Gastrocnemius medialis (tissue), 4 donors: ENCODE measurements at regions not wholly inside any gene's neighbourhood (a gene's known extent, or its start where the extent isn't known, plus 50 kb on each side); places are given as distances from the start of the nearest gene placed in this dataset.

Source experiments
- POLR2A ChIP-seq, 2 donors: fragments of 450-650 bp; IDR thresholded peaks; one replicate each; pipeline ENCODE4 v1.6.1; 2017; ENCODE audit warnings: antibody characterized with exemption in 2 of 2, mild to moderate bottlenecking in 2 of 2, moderate library complexity in 2 of 2
- TF ChIP-seq, protein P1 (sequence below), 5 experiments: fragments of 450-650 bp in 3 of 5; fragments of 200-600 bp in 2 of 5; sonication (generic) in 2 of 5; IDR thresholded peaks in 4 of 5; conservative IDR thresholded peaks in 1 of 5; 1 replicate in 4 of 5; 2 replicates in 1 of 5; pipeline ENCODE4 v1.5.1; 2016 to 2019; ENCODE audit warnings: antibody characterized with exemption in 5 of 5, mild to moderate bottlenecking in 3 of 5, moderate library complexity in 3 of 5

DNA sequence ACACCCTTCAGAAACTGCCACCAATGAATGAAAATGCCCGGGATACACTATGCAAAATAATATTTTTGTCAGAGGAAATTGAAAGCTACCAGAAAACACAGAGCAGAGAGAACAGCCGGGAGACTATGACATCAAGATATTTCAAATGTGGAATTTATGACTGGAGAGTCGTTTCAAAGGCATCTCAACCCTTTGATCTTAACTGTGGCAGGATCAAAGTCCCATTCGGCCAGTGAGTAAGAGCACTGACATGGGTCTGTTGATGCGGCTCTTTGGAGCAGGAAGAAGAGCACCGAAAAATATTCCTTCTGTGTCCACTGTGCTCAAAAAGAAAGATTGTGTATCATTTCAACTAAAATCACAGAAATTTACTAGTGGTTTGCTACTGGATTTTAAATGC, 201.9 kb downstream of the RFC3 start:
- TF ChIP-seq, protein P1, sequence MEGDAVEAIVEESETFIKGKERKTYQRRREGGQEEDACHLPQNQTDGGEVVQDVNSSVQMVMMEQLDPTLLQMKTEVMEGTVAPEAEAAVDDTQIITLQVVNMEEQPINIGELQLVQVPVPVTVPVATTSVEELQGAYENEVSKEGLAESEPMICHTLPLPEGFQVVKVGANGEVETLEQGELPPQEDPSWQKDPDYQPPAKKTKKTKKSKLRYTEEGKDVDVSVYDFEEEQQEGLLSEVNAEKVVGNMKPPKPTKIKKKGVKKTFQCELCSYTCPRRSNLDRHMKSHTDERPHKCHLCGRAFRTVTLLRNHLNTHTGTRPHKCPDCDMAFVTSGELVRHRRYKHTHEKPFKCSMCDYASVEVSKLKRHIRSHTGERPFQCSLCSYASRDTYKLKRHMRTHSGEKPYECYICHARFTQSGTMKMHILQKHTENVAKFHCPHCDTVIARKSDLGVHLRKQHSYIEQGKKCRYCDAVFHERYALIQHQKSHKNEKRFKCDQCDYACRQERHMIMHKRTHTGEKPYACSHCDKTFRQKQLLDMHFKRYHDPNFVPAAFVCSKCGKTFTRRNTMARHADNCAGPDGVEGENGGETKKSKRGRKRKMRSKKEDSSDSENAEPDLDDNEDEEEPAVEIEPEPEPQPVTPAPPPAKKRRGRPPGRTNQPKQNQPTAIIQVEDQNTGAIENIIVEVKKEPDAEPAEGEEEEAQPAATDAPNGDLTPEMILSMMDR (IDR thresholded peaks at IDR 0.05 in 4 of 5, conservative IDR thresholded peaks at IDR 0.05 in 1 of 5), result no peak
- no peak for TF ChIP-seq POLR2A (IDR thresholded peaks at IDR 0.05)
